CD4-positive, alpha-beta memory T cell (primary cell): ENCODE measurements at regions not wholly inside any gene's neighbourhood (a gene's known extent, or its start where the extent isn't known, plus 50 kb on each side); places are given as distances from the start of the nearest gene placed in this dataset.

Experiments used
- CTCF ChIA-PET: fragments of 350-600 bp; sonication (Branson Sonifier 250); formaldehyde crosslinking; loops from one replicate; lab custom pipeline; 2021; ENCODE audit warnings: inconsistent platforms; ENCODE audit not compliant: partially characterized antibody; lab: Charles Lee
- POLR2A ChIA-PET: fragments of 350-600 bp; sonication (Branson Sonifier 250); formaldehyde crosslinking; loops from one replicate; lab custom pipeline; 2021; ENCODE audit not compliant: partially characterized antibody; lab: Charles Lee
- DNase-seq, 5 donors: peaks; one replicate each; pipeline versions ENCODE4 v3.0.0 to v3.0.0-alpha.2; 2020 to 2022; ENCODE audit warnings: mixed read lengths in 1 of 5
- H3K27ac ChIP-seq: one replicate; pipeline ENCODE4 v1.7.0; 2013; ENCODE audit warnings: low read depth, low read length
- H3K27me3 ChIP-seq: 2 replicates; pipeline ENCODE4 v1.7.0; 2013; ENCODE audit warnings: mild to moderate bottlenecking, low read length, moderate library complexity; ENCODE audit not compliant: insufficient read depth
- H3K36me3 ChIP-seq: 2 replicates; pipeline ENCODE4 v1.7.0; 2013; ENCODE audit warnings: mild to moderate bottlenecking, low read length, moderate library complexity; ENCODE audit not compliant: insufficient read depth
- H3K4me1 ChIP-seq: 2 replicates; pipeline ENCODE4 v1.7.0; 2013; ENCODE audit warnings: mild to moderate bottlenecking, low read length, moderate library complexity; ENCODE audit not compliant: insufficient read depth
- H3K4me3 ChIP-seq, 2 donors: one replicate each; pipeline ENCODE4 v1.7.0; 2013; ENCODE audit warnings: low read length in 2 of 2, mild to moderate bottlenecking in 1 of 2
- H3K9me3 ChIP-seq, 2 donors: one replicate each; pipeline ENCODE4 v1.7.0; 2013; ENCODE audit warnings: low read length in 2 of 2, control low read depth in 1 of 2; ENCODE audit not compliant: control insufficient read depth in 1 of 2
- H3K27ac Mint-ChIP-seq, 7 donors: one replicate each; pipeline ENCODE4 v1.8.0; 2020 to 2021; ENCODE audit warnings: mixed read lengths in 7 of 7, mild to moderate bottlenecking in 6 of 7, inconsistent platforms in 3 of 7, moderate library complexity in 3 of 7
- H3K27me3 Mint-ChIP-seq, 2 donors: one replicate each; pipeline ENCODE4 v1.8.0; 2020 to 2021; ENCODE audit warnings: mixed read lengths in 2 of 2
- H3K36me3 Mint-ChIP-seq, 2 donors: one replicate each; pipeline ENCODE4 v1.8.0; 2020 to 2021; ENCODE audit warnings: mixed read lengths in 2 of 2, inconsistent platforms in 1 of 2, mild to moderate bottlenecking in 1 of 2
- H3K4me1 Mint-ChIP-seq, 4 donors: one replicate each; pipeline ENCODE4 v1.8.0; 2020 to 2021; ENCODE audit warnings: mixed read lengths in 4 of 4, mild to moderate bottlenecking in 1 of 4
- H3K4me3 Mint-ChIP-seq, 8 donors: one replicate each; pipeline ENCODE4 v1.8.0; 2020 to 2021; ENCODE audit warnings: mixed read lengths in 8 of 8, mild to moderate bottlenecking in 7 of 8, moderate library complexity in 6 of 8, inconsistent platforms in 3 of 8
- H3K9me3 Mint-ChIP-seq, 8 donors: one replicate each; pipeline ENCODE4 v1.8.0; 2020 to 2021; ENCODE audit warnings: mixed read lengths in 8 of 8, mild to moderate bottlenecking in 5 of 8, inconsistent platforms in 3 of 8, moderate library complexity in 1 of 8
- intact Hi-C: fragments of 100-400 bp; cut with micrococcal nuclease; formaldehyde crosslinking; loops from one replicate; pipeline ENCODE4 v1.15.1; 2023

- H3K4me3 ChIP-seq = no peak overlapping the region
- DNase-seq = no peak
- no peaks in the 10 kb centered on the region for H3K9me3 ChIP-seq
- no peaks in the 10 kb centered on the region for H3K36me3 ChIP-seq
- no peak overlapping the region for H3K27ac Mint-ChIP-seq
- no peaks in the 10 kb centered on the region for H3K4me1 Mint-ChIP-seq
- peaks cover 0 to 2% (median 0%) of the 10 kb centered on the region in 8 donors for H3K9me3 Mint-ChIP-seq
- no peak overlapping the region for H3K4me3 Mint-ChIP-seq
- CTCF ChIA-PET = no interaction called here
- no peaks in the 10 kb centered on the region for H3K4me1 ChIP-seq
- H3K27me3 ChIP-seq = no peaks in the 10 kb centered on the region
- peaks cover 0 to 2% of the 10 kb centered on the region in 2 donors for H3K27me3 Mint-ChIP-seq
- intact Hi-C loops = no loop called here
- H3K36me3 Mint-ChIP-seq = no peaks in the 10 kb centered on the region
- no peak overlapping the region for H3K27ac ChIP-seq
- POLR2A ChIA-PET = no interaction called here
Measured at GRCh38 chr7:24419511-24419910, 135.5 kb downstream of the NPY start.

GRCh38 chr7:24422441-24423010 is 138.5 kb downstream of the NPY start:
- Mint-ChIP-seq H3K9me3 (no peaks in the 10 kb centered on the region), H3K4me1 (no peaks in the 10 kb centered on the region), H3K4me3 (no peak overlapping the region), H3K27me3 (peaks cover 0 to 7% of the 10 kb centered on the region in 2 donors), H3K36me3 (no peaks in the 10 kb centered on the region), H3K27ac (no peak overlapping the region)
- H3K36me3 ChIP-seq = no peaks in the 10 kb centered on the region
- DNase-seq = no peak
- POLR2A ChIA-PET = no interaction called here
- H3K9me3 ChIP-seq = no peaks in the 10 kb centered on the region
- intact Hi-C loops = no loop called here
- no peak overlapping the region for H3K4me3 ChIP-seq
- no peak overlapping the region for H3K27ac ChIP-seq
- H3K4me1 ChIP-seq = no peaks in the 10 kb centered on the region
- CTCF ChIA-PET = no interaction called here
- no peaks in the 10 kb centered on the region for H3K27me3 ChIP-seq

GRCh38 chr7:24425664-24426063 is 141.7 kb downstream of the NPY start:
- H3K36me3 Mint-ChIP-seq = no peaks in the 10 kb centered on the region
- H3K9me3 Mint-ChIP-seq = no peaks in the 10 kb centered on the region
- CTCF ChIA-PET = interaction anchor here (1.7 kb wide), 1 partner anchor 241 kb away, joined by 4 read pairs; no protein-coding TSS in a partner anchor
- peaks cover 0 to 9% of the 10 kb centered on the region in 2 donors for H3K27me3 Mint-ChIP-seq
- no peaks in the 10 kb centered on the region for H3K27me3 ChIP-seq
- POLR2A ChIA-PET = no interaction called here
- H3K27ac Mint-ChIP-seq = no peak overlapping the region
- no peaks in the 10 kb centered on the region for H3K4me1 ChIP-seq
- H3K4me1 Mint-ChIP-seq = no peaks in the 10 kb centered on the region
- no peaks in the 10 kb centered on the region for H3K9me3 ChIP-seq
- no peak overlapping the region for H3K4me3 ChIP-seq
- intact Hi-C loops = no loop called here
- H3K36me3 ChIP-seq = no peaks in the 10 kb centered on the region
- no peak overlapping the region for H3K4me3 Mint-ChIP-seq
- H3K27ac ChIP-seq = no peak overlapping the region
- no peak for DNase-seq

GRCh38 chr7:24427048-24427447 is 143.1 kb downstream of the NPY start:
- H3K27me3 ChIP-seq = no peaks in the 10 kb centered on the region
- H3K4me3 ChIP-seq = no peak overlapping the region
- no peak overlapping the region for H3K27ac ChIP-seq
- no peak overlapping the region for H3K4me3 Mint-ChIP-seq
- H3K27me3 Mint-ChIP-seq = peaks cover 0 to 9% of the 10 kb centered on the region in 2 donors
- no peaks in the 10 kb centered on the region for H3K36me3 ChIP-seq
- H3K9me3 Mint-ChIP-seq = no peaks in the 10 kb centered on the region
- no peaks in the 10 kb centered on the region for H3K4me1 ChIP-seq
- no peaks in the 10 kb centered on the region for H3K4me1 Mint-ChIP-seq
- ChIA-PET CTCF (interaction anchor here (1.7 kb wide), 1 partner anchor 239 kb away, joined by 4 read pairs; no protein-coding TSS in a partner anchor), POLR2A (no interaction called here)
- intact Hi-C loops = no loop called here
- DNase-seq = no peak
- no peaks in the 10 kb centered on the region for H3K9me3 ChIP-seq
- H3K27ac Mint-ChIP-seq = no peak overlapping the region
- H3K36me3 Mint-ChIP-seq = no peaks in the 10 kb centered on the region

- DNase-seq = no peak
- no peaks in the 10 kb centered on the region for H3K27me3 ChIP-seq
- peaks cover 0 to 9% of the 10 kb centered on the region in 2 donors for H3K27me3 Mint-ChIP-seq
- no peaks in the 10 kb centered on the region for H3K36me3 Mint-ChIP-seq
- intact Hi-C loops = no loop called here
- ChIA-PET CTCF (no interaction called here), POLR2A (no interaction called here)
- H3K9me3 ChIP-seq = no peaks in the 10 kb centered on the region
- H3K4me1 Mint-ChIP-seq = no peaks in the 10 kb centered on the region
- no peaks in the 10 kb centered on the region for H3K4me1 ChIP-seq
- no peak overlapping the region for H3K4me3 Mint-ChIP-seq
- H3K27ac ChIP-seq = no peak overlapping the region
- H3K9me3 Mint-ChIP-seq = no peaks in the 10 kb centered on the region
- H3K36me3 ChIP-seq = no peaks in the 10 kb centered on the region
- H3K4me3 ChIP-seq = no peak overlapping the region
- no peak overlapping the region for H3K27ac Mint-ChIP-seq
Measured at GRCh38 chr7:24428676-24429075, 144.6 kb upstream of the PALS2 start.

GRCh38 chr7:24432677-24433076 is 140.6 kb upstream of the PALS2 start:
- Mint-ChIP-seq H3K4me1 (peaks cover 0 to 2% (median 0%) of the 10 kb centered on the region in 4 donors), H3K36me3 (no peaks in the 10 kb centered on the region), H3K4me3 (no peak overlapping the region), H3K27me3 (peaks cover 1 to 4% of the 10 kb centered on the region in 2 donors), H3K27ac (no peak overlapping the region), H3K9me3 (peaks cover 0 to 3% (median 0%) of the 10 kb centered on the region in 8 donors)
- Histone ChIP-seq H3K4me3 (no peak overlapping the region), H3K4me1 (no peaks in the 10 kb centered on the region), H3K27ac (no peak overlapping the region), H3K9me3 (no peaks in the 10 kb centered on the region), H3K36me3 (no peaks in the 10 kb centered on the region), H3K27me3 (no peaks in the 10 kb centered on the region)
- ChIA-PET POLR2A (no interaction called here), CTCF (no interaction called here)
- intact Hi-C loops = no loop called here
- DNase-seq = no peak

- Mint-ChIP-seq H3K27ac (no peak overlapping the region), H3K4me3 (no peak overlapping the region), H3K36me3 (no peaks in the 10 kb centered on the region), H3K4me1 (peaks cover 0 to 7% (median 4%) of the 10 kb centered on the region in 4 donors), H3K27me3 (peaks cover 1 to 2% of the 10 kb centered on the region in 2 donors), H3K9me3 (peaks cover 0 to 3% (median 0%) of the 10 kb centered on the region in 8 donors)
- POLR2A ChIA-PET = no interaction called here
- DNase-seq = no peak
- intact Hi-C loops = no loop called here
- no peaks in the 10 kb centered on the region for H3K36me3 ChIP-seq
- H3K4me3 ChIP-seq = no peak overlapping the region
- CTCF ChIA-PET = no interaction called here
- H3K9me3 ChIP-seq = no peaks in the 10 kb centered on the region
- no peaks in the 10 kb centered on the region for H3K27me3 ChIP-seq
- H3K4me1 ChIP-seq = no peaks in the 10 kb centered on the region
- H3K27ac ChIP-seq = no peak overlapping the region
Measured at GRCh38 chr7:24434972-24435371, 138.3 kb upstream of the PALS2 start.
